ENCODE measurements at regions not wholly inside any gene's neighbourhood (a gene's known extent, or its start where the extent isn't known, plus 50 kb on each side); places are given as distances from the start of the nearest gene placed in this dataset.
"Not testable (repeated sequence)": the region's sequence is repeated elsewhere in the genome, so short reads cannot be mapped to it uniquely, and the experiment has no call there.

- no peaks in the 10 kb centered on the region for H3K9me3 ChIP-seq
- no peaks in the 10 kb centered on the region for H3K36me3 ChIP-seq
- no peak overlapping the region for H3K27ac ChIP-seq
- TF ChIP-seq, protein P1, sequence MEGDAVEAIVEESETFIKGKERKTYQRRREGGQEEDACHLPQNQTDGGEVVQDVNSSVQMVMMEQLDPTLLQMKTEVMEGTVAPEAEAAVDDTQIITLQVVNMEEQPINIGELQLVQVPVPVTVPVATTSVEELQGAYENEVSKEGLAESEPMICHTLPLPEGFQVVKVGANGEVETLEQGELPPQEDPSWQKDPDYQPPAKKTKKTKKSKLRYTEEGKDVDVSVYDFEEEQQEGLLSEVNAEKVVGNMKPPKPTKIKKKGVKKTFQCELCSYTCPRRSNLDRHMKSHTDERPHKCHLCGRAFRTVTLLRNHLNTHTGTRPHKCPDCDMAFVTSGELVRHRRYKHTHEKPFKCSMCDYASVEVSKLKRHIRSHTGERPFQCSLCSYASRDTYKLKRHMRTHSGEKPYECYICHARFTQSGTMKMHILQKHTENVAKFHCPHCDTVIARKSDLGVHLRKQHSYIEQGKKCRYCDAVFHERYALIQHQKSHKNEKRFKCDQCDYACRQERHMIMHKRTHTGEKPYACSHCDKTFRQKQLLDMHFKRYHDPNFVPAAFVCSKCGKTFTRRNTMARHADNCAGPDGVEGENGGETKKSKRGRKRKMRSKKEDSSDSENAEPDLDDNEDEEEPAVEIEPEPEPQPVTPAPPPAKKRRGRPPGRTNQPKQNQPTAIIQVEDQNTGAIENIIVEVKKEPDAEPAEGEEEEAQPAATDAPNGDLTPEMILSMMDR (IDR thresholded peaks at IDR 0.05): no peak
- no peak overlapping the region for H3K4me3 ChIP-seq
- intact Hi-C loops (cut with DNase I): loop anchor here in 1 of 3 donors (10.0 kb wide), 1 partner anchor 61 kb away; no protein-coding TSS in a partner anchor
- no peaks in the 10 kb centered on the region for H3K4me1 ChIP-seq
- ATAC-seq (no peak), DNase-seq (no peak), FAIRE-seq (no peak)
- H3K27me3 ChIP-seq: no peaks in the 10 kb centered on the region
- 28 to 34% methylated on average over 3 of the region's 3 CpGs for WGBS, 2 donors
Measured at GRCh38 chr12:33184161-33184560, 255.5 kb downstream of the SYT10 start.

DNA sequence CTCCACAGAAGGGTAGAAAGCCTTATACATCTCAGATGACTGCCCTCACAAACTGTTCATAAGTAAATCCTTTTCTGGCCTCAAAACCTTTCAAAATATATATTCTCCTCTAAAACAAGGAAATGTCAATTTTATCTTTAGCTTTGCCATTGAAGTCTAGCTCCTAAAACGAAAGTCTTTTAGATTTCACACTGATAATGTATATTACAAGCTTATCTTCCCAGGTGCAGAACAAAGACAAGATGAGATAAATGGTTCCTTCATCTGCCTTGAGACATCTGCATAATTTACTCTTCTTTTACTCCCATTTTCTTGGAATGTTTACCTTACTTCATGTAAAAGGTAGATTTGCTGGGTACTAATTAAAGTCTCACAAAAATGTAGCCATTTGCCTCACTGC lies 257.1 kb downstream of the SYT10 start:
- 6 to 8% methylated on average over 1 of the region's 1 CpG for WGBS, 2 donors
- intact Hi-C loops (cut with DNase I): loop anchor here in 1 of 3 donors (10.0 kb wide), 1 partner anchor 62 kb away; no protein-coding TSS in a partner anchor
- Histone ChIP-seq H3K4me3 (no peak overlapping the region), H3K4me1 (no peaks in the 10 kb centered on the region), H3K27me3 (no peaks in the 10 kb centered on the region), H3K9me3 (no peaks in the 10 kb centered on the region), H3K27ac (no peak overlapping the region), H3K36me3 (no peaks in the 10 kb centered on the region)
- no peak for DNase-seq
- FAIRE-seq: no peak
- TF ChIP-seq, protein P1 (IDR thresholded peaks at IDR 0.05): no peak
- ATAC-seq: no peak

- ATAC-seq: no peak
- Histone ChIP-seq H3K27ac (no peak overlapping the region), H3K36me3 (no peaks in the 10 kb centered on the region), H3K9me3 (no peaks in the 10 kb centered on the region), H3K4me3 (no peak overlapping the region), H3K4me1 (no peaks in the 10 kb centered on the region), H3K27me3 (no peaks in the 10 kb centered on the region)
- FAIRE-seq: no peak
- TF ChIP-seq, protein P1 (IDR thresholded peaks at IDR 0.05): no peak
- 29 to 36% methylated on average over 1 of the region's 1 CpG for WGBS, 2 donors
- intact Hi-C loops (cut with DNase I): loop anchor here in 1 of 3 donors (10.0 kb wide), 1 partner anchor 64 kb away; no protein-coding TSS in a partner anchor
- no peak for DNase-seq
Measured at GRCh38 chr12:33180918-33181317, 258.7 kb downstream of the SYT10 start.

DNA sequence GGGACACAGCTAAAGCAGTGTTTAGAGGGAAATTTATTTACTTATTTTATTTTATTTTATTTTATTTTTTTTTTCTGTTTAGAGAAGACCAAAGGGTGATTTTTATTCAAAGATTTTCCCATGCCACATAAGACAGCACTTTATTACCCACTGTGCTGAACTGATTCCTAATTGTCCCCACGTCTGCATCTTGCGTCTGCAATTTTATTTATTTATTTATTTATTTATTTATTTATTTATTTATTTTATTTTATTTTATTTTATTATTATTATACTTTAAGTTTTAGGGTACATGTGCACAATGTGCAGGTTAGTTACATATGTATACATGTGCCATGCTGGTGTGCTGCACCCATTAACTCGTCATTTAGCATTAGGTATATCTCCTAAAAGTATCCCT lies 269.7 kb upstream of the PKP2 start:
- H3K4me1 ChIP-seq; FAIRE-seq; H3K4me3 ChIP-seq; H3K36me3 ChIP-seq; H3K9me3 ChIP-seq; DNase-seq; intact Hi-C loops (cut with DNase I); ATAC-seq; H3K27ac ChIP-seq; H3K27me3 ChIP-seq: not testable (repeated sequence)
- 56 to 77% methylated on average over 3 of the region's 3 CpGs for WGBS, 2 donors

- no peak for ATAC-seq
- Histone ChIP-seq H3K4me3 (no peak overlapping the region), H3K9me3 (no peaks in the 10 kb centered on the region), H3K4me1 (no peaks in the 10 kb centered on the region), H3K27ac (no peak overlapping the region), H3K27me3 (no peaks in the 10 kb centered on the region), H3K36me3 (no peaks in the 10 kb centered on the region)
- no peak for FAIRE-seq
- 44 to 52% methylated on average over 4 of the region's 4 CpGs for WGBS, 2 donors
- intact Hi-C loops (cut with DNase I): no loop called here
- TF ChIP-seq, protein P1 (IDR thresholded peaks at IDR 0.05): no peak
- DNase-seq: no peak
Measured at GRCh38 chr12:33156042-33156441, 259.5 kb upstream of the PKP2 start.

- H3K4me1 ChIP-seq; FAIRE-seq; H3K27me3 ChIP-seq; H3K27ac ChIP-seq; H3K4me3 ChIP-seq; H3K36me3 ChIP-seq; H3K9me3 ChIP-seq; ATAC-seq; intact Hi-C loops (cut with DNase I): not testable (repeated sequence)
- 66 to 67% methylated on average over 7 to 8 of the region's 8 CpGs for WGBS, 2 donors
- DNase-seq: peak in 1 of 6 donors; percentile 26
Measured at GRCh38 chr12:33147292-33147691, 250.7 kb upstream of the PKP2 start.

Data from pancreas (tissue), 10 donors.